ENCODE measurements at regions not wholly inside any gene's neighbourhood (a gene's known extent, or its start where the extent isn't known, plus 50 kb on each side); places are given as distances from the start of the nearest gene placed in this dataset.
"Not testable (repeated sequence)": the region's sequence is repeated elsewhere in the genome, so short reads cannot be mapped to it uniquely, and the experiment has no call there.

DNA sequence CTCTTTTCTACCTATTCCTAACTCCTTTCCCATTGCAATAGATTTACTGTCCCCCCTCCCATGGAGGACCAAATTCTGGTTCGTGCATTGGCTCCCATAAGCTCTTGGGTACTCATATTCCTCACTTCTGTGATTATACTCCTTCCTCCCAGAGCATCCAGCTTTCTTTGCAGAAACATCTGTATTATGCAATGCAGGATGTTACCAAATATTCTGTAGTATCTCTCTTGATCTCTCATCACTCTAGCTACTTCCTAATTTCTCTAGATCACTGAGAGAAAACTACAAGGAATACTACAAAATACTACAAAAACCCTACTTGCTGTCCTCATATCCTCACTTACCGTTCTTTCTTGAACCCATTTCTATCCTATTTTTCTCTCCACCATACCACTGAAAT, 395.9 kb upstream of the HS3ST1 start:
- H3K27me3 Mint-ChIP-seq: no peaks in the 10 kb centered on the region
- no peak overlapping the region for H3K4me3 Mint-ChIP-seq
- H3K36me3 Mint-ChIP-seq (ENCODE audit: low read depth): no peaks in the 10 kb centered on the region
- H3K9me3 Mint-ChIP-seq: peaks cover 6% of the 10 kb centered on the region
- H3K27ac Mint-ChIP-seq: no peak overlapping the region
- H3K4me1 Mint-ChIP-seq (ENCODE audit: low read depth): no peaks in the 10 kb centered on the region

- Mint-ChIP-seq H3K27me3 (no peaks in the 10 kb centered on the region), H3K4me3 (no peak overlapping the region), H3K27ac (no peak overlapping the region), H3K4me1 (ENCODE audit: low read depth) (no peaks in the 10 kb centered on the region), H3K9me3 (peaks cover 6% of the 10 kb centered on the region), H3K36me3 (ENCODE audit: low read depth) (no peaks in the 10 kb centered on the region)
Measured at GRCh38 chr4:11821772-11822430, 393.2 kb upstream of the HS3ST1 start.

- no peaks in the 10 kb centered on the region for H3K9me3 Mint-ChIP-seq
- no peaks in the 10 kb centered on the region for H3K36me3 Mint-ChIP-seq (ENCODE audit: low read depth)
- no peaks in the 10 kb centered on the region for H3K27me3 Mint-ChIP-seq
- H3K4me3 Mint-ChIP-seq: no peak overlapping the region
- H3K4me1 Mint-ChIP-seq (ENCODE audit: low read depth): no peaks in the 10 kb centered on the region
- no peak overlapping the region for H3K27ac Mint-ChIP-seq
Measured at GRCh38 chr4:11817088-11817487, 388.4 kb upstream of the HS3ST1 start.

DNA sequence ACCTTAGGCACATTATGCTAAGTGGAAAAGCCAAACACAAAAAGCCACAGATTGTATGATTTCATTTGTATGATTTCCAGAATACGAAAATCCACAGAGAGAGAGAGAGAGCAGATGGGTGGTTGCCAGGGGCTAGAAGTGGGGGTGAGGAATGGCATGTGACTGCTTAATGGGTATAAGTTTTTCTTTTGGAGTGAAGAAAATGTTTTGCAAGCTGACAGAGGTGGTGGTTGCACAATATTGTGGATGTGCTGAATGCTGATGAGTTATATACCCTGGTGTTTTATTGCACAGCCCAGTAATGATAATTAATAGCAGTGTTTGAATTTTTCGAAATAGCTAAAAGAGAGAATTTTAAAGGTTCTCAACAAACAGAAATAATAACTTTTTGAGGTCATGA, 386.1 kb upstream of the HS3ST1 start:
- Mint-ChIP-seq H3K27me3 (no peaks in the 10 kb centered on the region), H3K4me3 (no peak overlapping the region), H3K4me1 (ENCODE audit: low read depth) (no peaks in the 10 kb centered on the region), H3K27ac (no peak overlapping the region), H3K36me3 (ENCODE audit: low read depth) (no peaks in the 10 kb centered on the region), H3K9me3 (no peaks in the 10 kb centered on the region)

GRCh38 chr4:11813951-11814446, 385.3 kb upstream of the HS3ST1 start:
- Mint-ChIP-seq H3K27ac (no peak overlapping the region), H3K27me3 (no peaks in the 10 kb centered on the region), H3K9me3 (no peaks in the 10 kb centered on the region), H3K4me3 (no peak overlapping the region), H3K4me1 (ENCODE audit: low read depth) (no peaks in the 10 kb centered on the region), H3K36me3 (ENCODE audit: low read depth) (no peaks in the 10 kb centered on the region)

GRCh38 chr4:11811521-11811920, 382.8 kb upstream of the HS3ST1 start:
- H3K4me1 Mint-ChIP-seq (ENCODE audit: low read depth); H3K27me3 Mint-ChIP-seq; H3K9me3 Mint-ChIP-seq; H3K36me3 Mint-ChIP-seq (ENCODE audit: low read depth); H3K4me3 Mint-ChIP-seq; H3K27ac Mint-ChIP-seq: not testable (repeated sequence)

DNA sequence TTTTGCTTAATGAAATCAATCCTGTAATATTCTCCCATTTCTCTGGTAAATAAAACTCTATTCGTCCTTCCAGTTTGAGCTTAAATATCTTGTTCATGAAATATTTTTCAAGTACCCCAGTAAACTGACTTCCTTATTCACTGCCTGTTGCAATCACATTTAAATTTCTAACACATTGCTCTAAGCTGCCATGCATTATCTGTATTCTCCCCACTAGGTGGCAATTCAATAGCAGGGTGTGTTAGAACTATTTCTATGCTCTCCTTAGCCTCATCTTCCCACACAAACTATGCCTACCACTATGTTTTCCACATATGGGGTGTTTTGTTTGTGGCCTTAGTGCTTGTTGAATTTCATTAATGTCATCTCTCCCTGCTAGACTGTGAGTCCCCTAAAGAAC, 377.1 kb upstream of the HS3ST1 start:
- Mint-ChIP-seq H3K36me3 (ENCODE audit: low read depth) (no peaks in the 10 kb centered on the region), H3K4me3 (no peak overlapping the region), H3K27me3 (no peaks in the 10 kb centered on the region), H3K4me1 (ENCODE audit: low read depth) (no peaks in the 10 kb centered on the region), H3K27ac (no peak overlapping the region), H3K9me3 (no peaks in the 10 kb centered on the region)

- no peak overlapping the region for H3K4me3 Mint-ChIP-seq
- H3K36me3 Mint-ChIP-seq (ENCODE audit: low read depth): no peaks in the 10 kb centered on the region
- no peaks in the 10 kb centered on the region for H3K9me3 Mint-ChIP-seq
- no peak overlapping the region for H3K27ac Mint-ChIP-seq
- H3K27me3 Mint-ChIP-seq: no peaks in the 10 kb centered on the region
- no peaks in the 10 kb centered on the region for H3K4me1 Mint-ChIP-seq (ENCODE audit: low read depth)
Measured at GRCh38 chr4:11801466-11802446, 373.1 kb upstream of the HS3ST1 start.

DNA sequence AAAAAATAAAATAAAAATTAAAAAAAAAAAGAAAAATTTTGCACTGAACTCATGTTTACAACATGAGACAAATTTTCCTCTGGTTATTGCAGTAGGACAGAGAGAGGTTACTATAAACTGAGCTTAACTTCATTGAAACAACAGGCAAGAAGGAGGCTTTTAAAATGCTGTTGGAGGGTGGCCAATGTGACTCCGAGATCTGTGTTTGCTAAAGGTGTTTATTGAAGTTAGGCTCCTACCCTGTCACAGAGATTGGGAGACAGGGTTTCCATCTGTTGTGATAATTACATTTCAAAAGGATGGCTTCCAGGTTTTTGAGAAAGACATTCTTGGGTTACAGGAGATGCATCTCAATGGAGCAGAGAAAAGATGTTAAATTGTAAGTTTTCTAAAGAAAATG, 370.5 kb upstream of the HS3ST1 start:
- H3K27ac Mint-ChIP-seq: no peak overlapping the region
- no peaks in the 10 kb centered on the region for H3K4me1 Mint-ChIP-seq (ENCODE audit: low read depth)
- no peaks in the 10 kb centered on the region for H3K9me3 Mint-ChIP-seq
- H3K36me3 Mint-ChIP-seq (ENCODE audit: low read depth): no peaks in the 10 kb centered on the region
- H3K4me3 Mint-ChIP-seq: no peak overlapping the region
- no peaks in the 10 kb centered on the region for H3K27me3 Mint-ChIP-seq

GRCh38 chr4:11791797-11792196, 363.1 kb upstream of the HS3ST1 start:
- Mint-ChIP-seq H3K27me3 (no peaks in the 10 kb centered on the region), H3K27ac (no peak overlapping the region), H3K9me3 (no peaks in the 10 kb centered on the region), H3K4me3 (no peak overlapping the region), H3K4me1 (ENCODE audit: low read depth) (no peaks in the 10 kb centered on the region), H3K36me3 (ENCODE audit: low read depth) (no peaks in the 10 kb centered on the region)

- no peak overlapping the region for H3K4me3 Mint-ChIP-seq
- no peaks in the 10 kb centered on the region for H3K36me3 Mint-ChIP-seq (ENCODE audit: low read depth)
- H3K9me3 Mint-ChIP-seq: no peaks in the 10 kb centered on the region
- H3K27ac Mint-ChIP-seq: no peak overlapping the region
- no peaks in the 10 kb centered on the region for H3K4me1 Mint-ChIP-seq (ENCODE audit: low read depth)
- H3K27me3 Mint-ChIP-seq: no peaks in the 10 kb centered on the region
Measured at GRCh38 chr4:11790230-11790629, 361.5 kb upstream of the HS3ST1 start.

GRCh38 chr4:11783588-11783987, 354.9 kb upstream of the HS3ST1 start:
- H3K4me1 Mint-ChIP-seq (ENCODE audit: low read depth): no peaks in the 10 kb centered on the region
- no peak overlapping the region for H3K27ac Mint-ChIP-seq
- no peaks in the 10 kb centered on the region for H3K27me3 Mint-ChIP-seq
- H3K36me3 Mint-ChIP-seq (ENCODE audit: low read depth): no peaks in the 10 kb centered on the region
- H3K9me3 Mint-ChIP-seq: peaks cover 10% of the 10 kb centered on the region
- H3K4me3 Mint-ChIP-seq: no peak overlapping the region

DNA sequence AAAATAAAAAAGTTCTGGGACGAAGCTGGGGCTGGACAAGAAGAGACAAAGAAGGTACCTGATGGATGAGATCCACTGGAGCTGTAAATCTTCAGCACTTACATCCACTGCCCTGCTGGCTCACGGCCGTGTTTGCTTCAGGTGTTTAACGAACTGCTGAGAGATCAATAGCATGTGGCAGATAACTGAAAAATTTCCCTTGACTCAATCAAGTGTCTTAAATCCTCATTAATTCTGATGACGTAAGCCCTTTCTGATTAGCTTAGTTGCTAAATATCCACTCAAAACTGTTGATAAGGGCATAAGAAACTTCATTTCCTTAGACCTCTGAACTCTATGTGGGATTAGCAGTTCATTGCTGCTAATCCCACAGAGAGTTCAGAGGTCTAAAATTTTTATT, 354.2 kb upstream of the HS3ST1 start:
- H3K27ac Mint-ChIP-seq: no peak overlapping the region
- no peak overlapping the region for H3K4me3 Mint-ChIP-seq
- H3K27me3 Mint-ChIP-seq: no peaks in the 10 kb centered on the region
- peaks cover 10% of the 10 kb centered on the region for H3K9me3 Mint-ChIP-seq
- H3K36me3 Mint-ChIP-seq (ENCODE audit: low read depth): no peaks in the 10 kb centered on the region
- no peaks in the 10 kb centered on the region for H3K4me1 Mint-ChIP-seq (ENCODE audit: low read depth)

DNA sequence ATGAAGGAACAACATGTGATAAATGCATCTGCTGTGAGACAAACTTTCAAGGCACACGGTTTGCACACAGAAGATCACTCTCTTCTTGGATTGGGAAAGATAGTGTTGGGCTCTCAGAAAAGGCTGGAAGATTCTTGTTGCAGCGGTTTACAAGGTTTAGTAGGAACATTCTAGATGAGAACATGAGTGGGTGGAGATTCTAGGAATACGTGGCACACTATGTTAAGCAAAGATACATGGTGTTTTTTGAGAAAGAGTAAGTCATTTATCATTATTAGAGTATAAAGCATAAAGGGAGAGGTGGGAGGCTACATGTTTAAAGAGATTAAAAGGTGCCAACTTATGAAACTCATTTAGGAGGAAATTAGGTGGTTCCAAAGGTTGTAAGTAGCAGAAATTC, 348.8 kb upstream of the HS3ST1 start:
- H3K4me1 Mint-ChIP-seq (ENCODE audit: low read depth): no peaks in the 10 kb centered on the region
- H3K4me3 Mint-ChIP-seq: no peak overlapping the region
- H3K27ac Mint-ChIP-seq: no peak overlapping the region
- no peaks in the 10 kb centered on the region for H3K36me3 Mint-ChIP-seq (ENCODE audit: low read depth)
- no peaks in the 10 kb centered on the region for H3K27me3 Mint-ChIP-seq
- H3K9me3 Mint-ChIP-seq: peaks cover 6% of the 10 kb centered on the region

DNA sequence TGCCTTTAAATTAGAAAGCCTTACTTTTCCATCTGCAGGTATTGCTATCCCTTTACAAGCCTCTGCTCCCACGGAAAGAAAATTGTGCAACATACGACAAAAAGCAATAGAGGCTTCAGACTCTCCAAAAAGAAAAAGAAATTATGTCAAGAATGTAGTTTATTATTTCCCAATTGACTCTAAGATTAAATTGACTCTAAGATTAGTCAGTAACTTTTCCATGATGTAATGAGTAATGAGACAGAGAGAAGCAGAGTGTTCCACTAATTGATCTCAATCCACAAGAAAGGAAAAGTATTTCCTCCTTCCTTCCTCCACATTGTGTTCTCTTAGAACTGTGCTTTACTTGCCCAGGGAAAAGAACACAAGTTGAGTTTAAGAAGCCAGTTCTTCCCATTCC, 345.7 kb upstream of the HS3ST1 start:
- no peaks in the 10 kb centered on the region for H3K27me3 Mint-ChIP-seq
- H3K9me3 Mint-ChIP-seq: no peaks in the 10 kb centered on the region
- H3K4me1 Mint-ChIP-seq (ENCODE audit: low read depth): no peaks in the 10 kb centered on the region
- H3K27ac Mint-ChIP-seq: no peak overlapping the region
- H3K4me3 Mint-ChIP-seq: no peak overlapping the region
- no peaks in the 10 kb centered on the region for H3K36me3 Mint-ChIP-seq (ENCODE audit: low read depth)

All from stimulated activated naive CD8-positive, alpha-beta T cell treated with anti-CD3 and anti-CD28 coated beads, Interleukin-15, Interleukin-2, amounts not matched to agents 100 ng/mL and 50 ng/mL, for 24 hours (primary cell).